Spleen (tissue), 7 donors: ENCODE measurements at regions not wholly inside any gene's neighbourhood (a gene's known extent, or its start where the extent isn't known, plus 50 kb on each side); places are given as distances from the start of the nearest gene placed in this dataset.

Source experiments
- CTCF ChIP-seq, 11 experiments: fragments of 200-600 bp in 7 of 11; fragments of 450-650 bp in 4 of 11; sonication (generic) in 4 of 11; IDR thresholded peaks in 8 of 11; conservative IDR thresholded peaks in 3 of 11; 1 replicate in 7 of 11; 2 replicates in 4 of 11; pipeline versions ENCODE4 v1.4.0 to v1.8.0; 2016 to 2021; ENCODE audit warnings: antibody characterized with exemption in 11 of 11, inconsistent platforms in 4 of 11, mild to moderate bottlenecking in 1 of 11
- POLR2A ChIP-seq, 3 donors: fragments of 450-650 bp; IDR thresholded peaks; one replicate each; pipeline ENCODE4 v1.5.1; 2017; ENCODE audit warnings: antibody characterized with exemption in 3 of 3, mild to moderate bottlenecking in 1 of 3
- POLR2AphosphoS5 ChIP-seq, 3 donors: sonication (generic); formaldehyde crosslinking; IDR thresholded peaks; one replicate each; pipeline ENCODE4 v1.5.1; 2017; ENCODE audit warnings: antibody characterized with exemption in 3 of 3
- donor health status: DM: no; HTN: no; CAD: no; lungs with moderate emphysema.
- donor health status: DM: no; HTN: no; CAD: no.
- donor health status: DM: no; HTN: no; CAD: no.

GRCh38 chr10:70954381-70955176 lies 66.2 kb upstream of the PCBD1 start:
- no peak for TF ChIP-seq POLR2AphosphoS5 (IDR thresholded peaks at IDR 0.05)
- TF ChIP-seq CTCF (IDR thresholded peaks at IDR 0.05 in 8 of 11, conservative IDR thresholded peaks at IDR 0.05 in 3 of 11): no peak
- no peak for TF ChIP-seq POLR2A (IDR thresholded peaks at IDR 0.05)
